ENCODE measurements at regions not wholly inside any gene's neighbourhood (a gene's known extent, or its start where the extent isn't known, plus 50 kb on each side); places are given as distances from the start of the nearest gene placed in this dataset.
A peak's percentile ranks its signal among the peaks of the same experiment; 100 is the strongest.

DNA sequence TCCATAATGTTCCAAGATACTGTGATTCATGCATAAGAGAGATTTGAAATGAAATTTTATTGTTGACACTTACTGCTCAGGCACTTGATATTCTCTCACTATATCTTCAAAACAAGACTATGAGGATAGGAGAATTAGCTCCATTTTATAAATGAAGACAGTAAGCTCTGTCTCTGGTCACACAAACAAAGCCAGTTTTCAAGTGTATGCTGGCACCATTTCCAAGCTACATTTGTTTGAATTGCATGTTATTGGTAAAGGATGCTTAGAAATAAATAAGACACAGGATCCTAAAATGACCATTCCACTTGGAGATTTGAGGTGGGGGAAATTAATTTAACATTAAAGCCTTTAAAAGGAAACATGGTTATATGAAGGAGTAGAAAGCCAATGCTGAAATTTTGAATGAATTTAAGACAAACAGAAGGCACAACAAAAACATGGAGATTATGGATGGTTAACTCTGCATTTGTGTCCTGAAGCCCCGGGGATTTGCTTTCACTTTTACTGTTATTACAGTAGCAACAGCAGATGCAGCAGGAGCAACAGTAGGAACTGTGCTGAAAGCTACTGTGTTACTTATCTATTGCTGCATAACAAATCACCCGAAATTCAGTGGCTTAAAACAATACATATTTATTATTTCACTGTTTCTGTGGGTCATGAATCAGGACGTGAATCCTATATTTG is 79.7 kb upstream of the ASTN2 start:
- Histone ChIP-seq H3K4me1 (ENCODE audit: control insufficient read depth in 3 of 3, insufficient read depth in 3 of 3, low read length in 3 of 3) (no peaks in the 10 kb centered on the region), H3K36me3 (ENCODE audit: control insufficient read depth in 3 of 3, insufficient read depth in 3 of 3, low read length in 3 of 3) (no peaks in the 10 kb centered on the region), H3K27me3 (ENCODE audit: control insufficient read depth in 3 of 3, insufficient read depth in 3 of 3, low read length in 3 of 3) (no peaks in the 10 kb centered on the region), H3K9me3 (ENCODE audit: control insufficient read depth in 3 of 3, low read length in 3 of 3) (no peaks in the 10 kb centered on the region), H3K9ac (ENCODE audit: low read depth in 1 of 3, low read length in 3 of 3) (no peak overlapping the region), H3K4me3 (ENCODE audit: low read length in 3 of 3) (no peak overlapping the region), H3K27ac (ENCODE audit: low read depth, low read length) (no peak overlapping the region)

DNA sequence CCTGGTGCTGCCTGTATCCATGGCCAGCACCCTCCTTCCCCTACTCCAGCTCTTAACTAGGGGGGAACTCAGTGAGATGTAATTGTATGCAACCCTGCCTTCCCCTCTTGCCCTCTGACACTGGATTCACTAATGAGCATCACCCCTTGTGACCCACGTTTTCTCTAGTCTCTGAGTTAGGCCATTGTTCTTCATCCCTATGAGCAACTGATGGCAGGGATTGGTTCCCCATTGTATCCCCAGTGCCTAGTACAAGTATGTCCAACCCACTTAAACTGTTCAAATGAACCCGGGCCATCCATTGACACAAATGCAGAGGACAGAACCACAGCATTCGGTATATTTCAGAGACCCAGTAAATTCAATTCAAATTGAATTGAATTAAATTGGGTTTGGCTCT is 77.6 kb upstream of the ASTN2 start:
- Histone ChIP-seq H3K4me1 (ENCODE audit: control insufficient read depth in 3 of 3, insufficient read depth in 3 of 3, low read length in 3 of 3) (peaks cover 2 to 3% (median 2%) of the 10 kb centered on the region in 3 donors), H3K9me3 (ENCODE audit: control insufficient read depth in 3 of 3, low read length in 3 of 3) (no peaks in the 10 kb centered on the region), H3K27me3 (ENCODE audit: control insufficient read depth in 3 of 3, insufficient read depth in 3 of 3, low read length in 3 of 3) (no peaks in the 10 kb centered on the region), H3K27ac (ENCODE audit: low read depth, low read length) (no peak overlapping the region), H3K4me3 (ENCODE audit: low read length in 3 of 3) (no peak overlapping the region), H3K36me3 (ENCODE audit: control insufficient read depth in 3 of 3, insufficient read depth in 3 of 3, low read length in 3 of 3) (no peaks in the 10 kb centered on the region), H3K9ac (ENCODE audit: low read depth in 1 of 3, low read length in 3 of 3) (no peak overlapping the region)

DNA sequence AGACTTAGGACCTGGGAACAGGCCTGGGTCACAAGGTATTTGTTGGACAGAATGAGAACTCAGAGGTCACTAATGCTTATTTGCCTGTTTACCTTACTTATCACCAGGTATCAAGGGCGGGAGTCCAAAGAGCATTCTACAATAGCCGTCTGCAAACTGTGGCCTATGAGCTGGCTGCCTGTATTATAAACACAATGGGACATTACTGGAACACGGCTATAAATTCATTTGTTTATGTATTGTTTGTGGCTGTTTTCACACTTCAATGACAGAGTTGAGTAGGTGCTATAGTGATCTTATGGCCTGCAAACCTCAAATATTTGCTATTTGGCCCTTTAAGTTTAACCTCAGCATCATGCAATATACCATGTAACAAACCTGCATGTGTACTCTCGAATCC is 76.6 kb upstream of the ASTN2 start:
- Histone ChIP-seq H3K27ac (ENCODE audit: low read depth, low read length) (no peak overlapping the region), H3K9me3 (ENCODE audit: control insufficient read depth in 3 of 3, low read length in 3 of 3) (no peaks in the 10 kb centered on the region), H3K9ac (ENCODE audit: low read depth in 1 of 3, low read length in 3 of 3) (no peak overlapping the region), H3K36me3 (ENCODE audit: control insufficient read depth in 3 of 3, insufficient read depth in 3 of 3, low read length in 3 of 3) (no peaks in the 10 kb centered on the region), H3K27me3 (ENCODE audit: control insufficient read depth in 3 of 3, insufficient read depth in 3 of 3, low read length in 3 of 3) (no peaks in the 10 kb centered on the region), H3K4me3 (ENCODE audit: low read length in 3 of 3) (no peak overlapping the region), H3K4me1 (ENCODE audit: control insufficient read depth in 3 of 3, insufficient read depth in 3 of 3, low read length in 3 of 3) (peaks cover 2 to 6% (median 4%) of the 10 kb centered on the region in 3 donors)

DNA sequence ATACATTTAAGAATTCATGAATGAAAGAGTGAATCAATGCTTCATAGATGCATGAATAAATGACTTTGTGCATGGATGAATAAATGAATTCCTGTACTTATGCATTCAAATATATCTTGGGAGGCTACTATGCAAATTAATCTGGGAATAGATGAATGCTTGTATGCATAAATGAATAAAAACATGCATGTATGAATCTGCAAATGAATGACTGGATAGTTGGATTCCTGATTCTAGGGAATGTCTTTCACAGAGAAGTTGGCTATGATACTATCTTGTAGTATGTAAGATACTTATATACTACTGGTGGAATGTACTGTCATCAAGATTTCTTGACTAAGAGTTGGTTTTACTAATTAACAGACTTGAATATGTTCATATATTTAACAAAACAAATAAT is 75.3 kb upstream of the ASTN2 start:
- Histone ChIP-seq H3K27ac (ENCODE audit: low read depth, low read length) (no peak overlapping the region), H3K4me3 (ENCODE audit: low read length in 3 of 3) (no peak overlapping the region), H3K9me3 (ENCODE audit: control insufficient read depth in 3 of 3, low read length in 3 of 3) (no peaks in the 10 kb centered on the region), H3K27me3 (ENCODE audit: control insufficient read depth in 3 of 3, insufficient read depth in 3 of 3, low read length in 3 of 3) (no peaks in the 10 kb centered on the region), H3K9ac (ENCODE audit: low read depth in 1 of 3, low read length in 3 of 3) (no peak overlapping the region), H3K36me3 (ENCODE audit: control insufficient read depth in 3 of 3, insufficient read depth in 3 of 3, low read length in 3 of 3) (no peaks in the 10 kb centered on the region), H3K4me1 (ENCODE audit: control insufficient read depth in 3 of 3, insufficient read depth in 3 of 3, low read length in 3 of 3) (peaks cover 2 to 6% (median 4%) of the 10 kb centered on the region in 3 donors)

DNA sequence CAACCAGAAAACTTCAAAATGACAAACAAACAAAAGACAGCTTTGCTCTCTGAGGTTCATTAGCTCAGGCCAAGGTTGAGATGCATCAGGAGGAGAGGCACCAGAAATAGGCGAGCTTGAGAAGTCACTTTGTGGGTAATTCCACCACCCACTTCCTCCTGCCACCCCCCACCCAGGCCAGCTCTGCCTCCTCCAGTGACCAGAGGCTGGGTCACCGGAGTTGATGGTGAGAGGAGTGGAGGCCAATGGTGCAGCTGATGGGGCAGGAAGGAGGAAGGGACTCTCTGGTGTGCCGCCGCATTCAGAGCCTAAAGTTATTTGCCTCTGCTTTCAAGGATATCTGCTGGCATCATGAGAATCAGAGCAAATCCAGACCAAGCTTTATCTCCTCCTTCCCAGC is 73.8 kb upstream of the ASTN2 start:
- Histone ChIP-seq H3K27me3 (ENCODE audit: control insufficient read depth in 3 of 3, insufficient read depth in 3 of 3, low read length in 3 of 3) (no peaks in the 10 kb centered on the region), H3K4me1 (ENCODE audit: control insufficient read depth in 3 of 3, insufficient read depth in 3 of 3, low read length in 3 of 3) (peaks cover 2 to 10% (median 4%) of the 10 kb centered on the region in 3 donors), H3K9ac (ENCODE audit: low read depth in 1 of 3, low read length in 3 of 3) (no peak overlapping the region), H3K36me3 (ENCODE audit: control insufficient read depth in 3 of 3, insufficient read depth in 3 of 3, low read length in 3 of 3) (no peaks in the 10 kb centered on the region), H3K4me3 (ENCODE audit: low read length in 3 of 3) (no peak overlapping the region), H3K9me3 (ENCODE audit: control insufficient read depth in 3 of 3, low read length in 3 of 3) (no peaks in the 10 kb centered on the region), H3K27ac (ENCODE audit: low read depth, low read length) (no peak overlapping the region)

DNA sequence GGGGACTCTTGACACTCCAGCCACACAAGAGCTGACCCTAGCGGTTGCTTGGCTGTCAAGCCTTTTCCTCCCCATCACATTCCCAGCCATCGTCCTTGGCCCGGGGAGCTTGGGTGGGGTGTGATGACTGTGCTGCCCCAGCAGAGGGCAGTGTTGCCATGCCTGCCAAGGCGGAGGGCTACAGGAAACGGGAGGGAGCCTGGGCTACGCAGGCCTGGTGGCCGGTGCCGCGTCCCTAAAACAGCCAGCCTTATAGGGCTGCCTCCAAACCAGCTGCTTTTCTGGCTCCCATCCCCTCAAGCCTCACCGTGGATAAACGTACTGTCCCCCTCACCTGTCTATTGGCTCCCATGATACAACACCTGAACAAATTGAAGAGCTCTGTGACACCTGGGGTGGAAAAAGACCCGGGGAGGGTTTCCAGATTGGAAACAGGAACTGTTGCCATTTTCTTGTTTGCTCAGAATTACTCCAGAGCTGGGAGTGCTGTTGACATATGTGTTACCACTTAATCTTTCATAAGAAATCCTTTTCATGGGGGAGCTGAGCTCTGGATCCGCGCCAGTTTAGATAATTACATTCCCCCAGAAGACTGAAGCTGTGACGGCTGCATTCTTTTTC is 72.8 kb upstream of the ASTN2 start:
- Histone ChIP-seq H3K27me3 (ENCODE audit: control insufficient read depth in 3 of 3, insufficient read depth in 3 of 3, low read length in 3 of 3) (no peaks in the 10 kb centered on the region), H3K4me1 (ENCODE audit: control insufficient read depth in 3 of 3, insufficient read depth in 3 of 3, low read length in 3 of 3) (peaks cover 2 to 10% (median 4%) of the 10 kb centered on the region in 3 donors), H3K9ac (ENCODE audit: low read depth in 1 of 3, low read length in 3 of 3) (peak overlapping the region in 1 of 3 donors; percentile 11), H3K9me3 (ENCODE audit: control insufficient read depth in 3 of 3, low read length in 3 of 3) (no peaks in the 10 kb centered on the region), H3K4me3 (ENCODE audit: low read length in 3 of 3) (peak overlapping the region in 2 of 3 donors; percentile 18 to 45), H3K36me3 (ENCODE audit: control insufficient read depth in 3 of 3, insufficient read depth in 3 of 3, low read length in 3 of 3) (no peaks in the 10 kb centered on the region), H3K27ac (ENCODE audit: low read depth, low read length) (no peak overlapping the region)

DNA sequence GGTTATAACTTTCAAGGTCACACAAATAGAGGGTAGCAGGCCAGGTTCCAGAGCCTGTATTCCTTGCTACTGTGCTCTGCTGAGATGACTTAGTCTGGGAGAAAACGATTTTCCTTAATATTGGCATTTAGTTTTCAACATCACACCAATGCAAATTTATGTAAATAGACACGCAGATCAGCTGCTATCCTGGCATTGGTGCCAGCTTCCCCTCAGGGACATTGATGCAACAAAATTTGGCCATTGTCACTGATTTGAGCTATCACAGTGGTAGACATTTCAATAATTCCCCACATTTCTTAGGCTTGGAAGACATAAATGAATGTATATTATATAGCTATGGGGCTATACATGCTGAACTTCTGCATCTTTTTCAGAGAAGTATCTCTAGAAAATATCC is 71.6 kb upstream of the ASTN2 start:
- Histone ChIP-seq H3K27me3 (ENCODE audit: control insufficient read depth in 3 of 3, insufficient read depth in 3 of 3, low read length in 3 of 3) (no peaks in the 10 kb centered on the region), H3K9ac (ENCODE audit: low read depth in 1 of 3, low read length in 3 of 3) (no peak overlapping the region), H3K27ac (ENCODE audit: low read depth, low read length) (no peak overlapping the region), H3K36me3 (ENCODE audit: control insufficient read depth in 3 of 3, insufficient read depth in 3 of 3, low read length in 3 of 3) (no peaks in the 10 kb centered on the region), H3K4me3 (ENCODE audit: low read length in 3 of 3) (no peak overlapping the region), H3K4me1 (ENCODE audit: control insufficient read depth in 3 of 3, insufficient read depth in 3 of 3, low read length in 3 of 3) (peaks cover 2 to 10% (median 4%) of the 10 kb centered on the region in 3 donors), H3K9me3 (ENCODE audit: control insufficient read depth in 3 of 3, low read length in 3 of 3) (no peaks in the 10 kb centered on the region)

DNA sequence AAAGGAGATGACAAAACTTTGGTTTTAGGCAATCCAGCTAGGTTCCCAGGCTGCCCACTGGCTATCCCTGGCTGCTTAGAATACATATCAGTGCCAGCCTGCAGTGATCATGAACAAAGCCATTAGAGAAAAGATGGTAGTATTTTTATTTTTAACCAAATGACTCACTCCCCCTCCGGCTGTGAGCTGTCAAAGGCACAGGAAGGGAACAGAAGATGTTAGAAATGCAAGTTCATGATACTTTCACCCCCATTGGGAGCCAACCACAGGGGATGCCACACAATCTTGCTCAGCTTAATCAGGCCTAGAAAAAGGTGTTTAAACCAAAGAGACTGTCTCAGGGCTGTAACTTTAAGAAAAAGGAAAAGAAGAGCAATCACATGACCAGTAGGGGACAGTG is 70.3 kb upstream of the ASTN2 start:
- Histone ChIP-seq H3K9me3 (ENCODE audit: control insufficient read depth in 3 of 3, low read length in 3 of 3) (no peaks in the 10 kb centered on the region), H3K9ac (ENCODE audit: low read depth in 1 of 3, low read length in 3 of 3) (no peak overlapping the region), H3K4me3 (ENCODE audit: low read length in 3 of 3) (no peak overlapping the region), H3K36me3 (ENCODE audit: control insufficient read depth in 3 of 3, insufficient read depth in 3 of 3, low read length in 3 of 3) (no peaks in the 10 kb centered on the region), H3K27ac (ENCODE audit: low read depth, low read length) (no peak overlapping the region), H3K27me3 (ENCODE audit: control insufficient read depth in 3 of 3, insufficient read depth in 3 of 3, low read length in 3 of 3) (no peaks in the 10 kb centered on the region), H3K4me1 (ENCODE audit: control insufficient read depth in 3 of 3, insufficient read depth in 3 of 3, low read length in 3 of 3) (peaks cover 2 to 10% (median 4%) of the 10 kb centered on the region in 3 donors)

DNA sequence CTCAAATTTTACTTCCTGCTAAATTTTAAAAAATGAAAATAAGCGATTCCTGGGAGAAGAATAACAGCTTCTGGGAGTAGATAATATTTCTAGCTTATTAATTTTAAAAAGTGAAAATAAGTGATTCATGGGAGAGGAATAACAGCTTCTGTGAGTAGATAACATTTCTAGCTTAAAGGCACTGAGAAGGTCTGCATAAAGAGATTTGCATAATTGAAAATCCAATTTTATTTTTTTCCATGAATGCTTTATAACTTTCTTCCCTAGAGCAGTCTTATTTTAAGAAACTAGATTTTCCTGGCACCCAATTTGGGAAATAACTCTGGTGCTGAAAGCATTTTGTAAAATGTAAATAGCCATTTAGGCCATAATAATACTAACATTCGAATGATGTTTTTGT is 65.9 kb upstream of the ASTN2 start:
- H3K27ac ChIP-seq (ENCODE audit: low read depth, low read length), result no peak overlapping the region
- H3K9me3 ChIP-seq (ENCODE audit: control insufficient read depth in 3 of 3, low read length in 3 of 3), result no peaks in the 10 kb centered on the region
- no peak overlapping the region for H3K4me3 ChIP-seq (ENCODE audit: low read length in 3 of 3)
- H3K9ac ChIP-seq (ENCODE audit: low read depth in 1 of 3, low read length in 3 of 3), result no peak overlapping the region
- peaks cover 0 to 4% (median 0%) of the 10 kb centered on the region in 3 donors for H3K4me1 ChIP-seq (ENCODE audit: control insufficient read depth in 3 of 3, insufficient read depth in 3 of 3, low read length in 3 of 3)
- H3K27me3 ChIP-seq (ENCODE audit: control insufficient read depth in 3 of 3, insufficient read depth in 3 of 3, low read length in 3 of 3), result no peaks in the 10 kb centered on the region
- no peaks in the 10 kb centered on the region for H3K36me3 ChIP-seq (ENCODE audit: control insufficient read depth in 3 of 3, insufficient read depth in 3 of 3, low read length in 3 of 3)

DNA sequence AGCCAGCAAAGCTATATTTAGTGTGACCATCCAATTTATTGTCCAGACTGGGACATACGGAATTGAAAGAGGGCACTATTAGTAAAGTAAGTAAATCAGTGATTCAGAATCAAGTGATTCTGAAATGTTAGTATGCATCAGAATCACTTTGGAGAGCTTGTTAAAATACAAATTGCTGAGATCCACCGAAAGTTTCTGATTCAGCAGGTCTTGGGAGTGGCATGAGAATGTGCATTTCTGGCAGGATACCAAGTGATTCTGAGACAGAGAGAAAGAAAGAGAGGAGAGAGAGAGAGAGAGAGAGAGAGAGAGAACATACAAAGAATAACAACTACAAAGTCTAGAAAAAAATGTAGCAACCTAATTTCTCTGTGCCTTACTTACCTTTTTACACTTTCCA is 65.4 kb upstream of the ASTN2 start:
- no peaks in the 10 kb centered on the region for H3K27me3 ChIP-seq (ENCODE audit: control insufficient read depth in 3 of 3, insufficient read depth in 3 of 3, low read length in 3 of 3)
- peaks cover 0 to 4% (median 0%) of the 10 kb centered on the region in 3 donors for H3K4me1 ChIP-seq (ENCODE audit: control insufficient read depth in 3 of 3, insufficient read depth in 3 of 3, low read length in 3 of 3)
- no peak overlapping the region for H3K27ac ChIP-seq (ENCODE audit: low read depth, low read length)
- no peak overlapping the region for H3K9ac ChIP-seq (ENCODE audit: low read depth in 1 of 3, low read length in 3 of 3)
- no peaks in the 10 kb centered on the region for H3K9me3 ChIP-seq (ENCODE audit: control insufficient read depth in 3 of 3, low read length in 3 of 3)
- no peak overlapping the region for H3K4me3 ChIP-seq (ENCODE audit: low read length in 3 of 3)
- no peaks in the 10 kb centered on the region for H3K36me3 ChIP-seq (ENCODE audit: control insufficient read depth in 3 of 3, insufficient read depth in 3 of 3, low read length in 3 of 3)

All from skeletal muscle tissue (tissue), 3 donors.